Esophagus squamous epithelium (tissue), 4 donors: ENCODE measurements at regions not wholly inside any gene's neighbourhood (a gene's known extent, or its start where the extent isn't known, plus 50 kb on each side); places are given as distances from the start of the nearest gene placed in this dataset.

ENCODE experiments used
- CTCF ChIP-seq, 6 experiments: fragments of 450-650 bp in 4 of 6; fragments of 200-600 bp in 2 of 6; sonication (generic) in 2 of 6; IDR thresholded peaks; one replicate each; pipeline ENCODE4 v1.5.1; 2016 to 2019; ENCODE audit warnings: antibody characterized with exemption in 6 of 6, mild to moderate bottlenecking in 4 of 6, moderate library complexity in 4 of 6
- POLR2A ChIP-seq, 4 donors: fragments of 450-650 bp; IDR thresholded peaks; one replicate each; pipeline ENCODE4 v1.6.1; 2017; ENCODE audit warnings: antibody characterized with exemption in 4 of 4, mild to moderate bottlenecking in 4 of 4, moderate library complexity in 3 of 4

- TF ChIP-seq POLR2A (IDR thresholded peaks at IDR 0.05) (no peak), CTCF (IDR thresholded peaks at IDR 0.05) (no peak)
Observed at GRCh38 chr16:51755039-51755501, 604.0 kb upstream of the SALL1 start.
